PC-3 (cell line): ENCODE measurements at regions not wholly inside any gene's neighbourhood (a gene's known extent, or its start where the extent isn't known, plus 50 kb on each side); places are given as distances from the start of the nearest gene placed in this dataset.

Source experiments
- ATAC-seq: fragments of 200-7000 bp; cut with Tn5 transposase; 2 replicates; pipeline ENCODE4 v1.9.1; 2020; ENCODE audit warnings: mild to moderate bottlenecking, moderate library complexity
- BruUV-seq: library from RNA; stranded (reverse); fragments of 400-500 nt; replicated peaks from 2 replicates; lab custom pipeline; 2021; lab: Mats Ljungman, UMichigan
- CTCF ChIA-PET: fragments of 300-600 bp; sonication (Branson Sonifier 250); formaldehyde crosslinking; loops from one replicate; lab custom pipeline; 2022; ENCODE audit warnings: antibody characterized with exemption; lab: Charles Lee
- POLR2A ChIA-PET: fragments of 300-600 bp; sonication (Branson Sonifier 250); formaldehyde crosslinking; loops from one replicate; lab custom pipeline; 2022; ENCODE audit warnings: antibody characterized with exemption; ENCODE audit not compliant: unreplicated experiment; lab: Charles Lee
- DNase-seq: peaks from one replicate; pipeline ENCODE4 v3.0.0-alpha.2; 2015
- H2AFZ ChIP-seq: fragments of 300-600 bp; sonication (generic); 2 replicates; pipeline ENCODE4 v1.6.0; 2016; ENCODE audit warnings: antibody characterized with exemption, low read length
- H3F3A ChIP-seq: fragments of 300-600 bp; sonication (generic); one replicate; pipeline ENCODE4 v1.6.0; 2017; ENCODE audit warnings: antibody characterized with exemption, low read length, control low read depth, mild to moderate bottlenecking; ENCODE audit not compliant: unreplicated experiment
- H3K27ac ChIP-seq: fragments of 300-600 bp; sonication (generic); 2 replicates; pipeline ENCODE4 v1.5.1; 2016; ENCODE audit warnings: mild to moderate bottlenecking, low read length
- H3K27me3 ChIP-seq: fragments of 300-600 bp; sonication (generic); 2 replicates; pipeline ENCODE4 v1.6.1; 2016; ENCODE audit warnings: low read length, mixed read lengths
- H3K36me3 ChIP-seq: fragments of 300-600 bp; sonication (generic); 2 replicates; pipeline ENCODE4 v1.6.1; 2016; ENCODE audit warnings: low read depth, mixed run types, low read length, mixed read lengths
- H3K4me1 ChIP-seq: fragments of 300-600 bp; sonication (generic); 2 replicates; pipeline ENCODE4 v1.5.1; 2016; ENCODE audit warnings: low read length; ENCODE audit not compliant: insufficient read depth
- H3K4me2 ChIP-seq: fragments of 300-600 bp; sonication (generic); 2 replicates; pipeline ENCODE4 v1.6.0; 2016; ENCODE audit warnings: low read length
- H3K4me3 ChIP-seq: fragments of 300-600 bp; sonication (generic); 2 replicates; pipeline ENCODE4 v1.5.1; 2016; ENCODE audit warnings: mild to moderate bottlenecking, low read length, mixed read lengths
- H3K79me2 ChIP-seq: fragments of 300-600 bp; sonication (generic); 2 replicates; pipeline ENCODE4 v1.6.1; 2017; ENCODE audit warnings: low read length, mixed read lengths
- H3K9ac ChIP-seq: fragments of 300-600 bp; sonication (generic); 2 replicates; pipeline ENCODE4 v1.6.0; 2016; ENCODE audit warnings: mild to moderate bottlenecking, low read length
- H3K9me2 ChIP-seq: fragments of 300-600 bp; sonication (generic); replicated peaks from 2 replicates; pipeline ENCODE4 v1.6.1; 2016; ENCODE audit warnings: mixed run types, low read length, mixed read lengths
- H3K9me3 ChIP-seq: fragments of 300-600 bp; sonication (generic); 2 replicates; pipeline ENCODE4 v1.6.1; 2016; ENCODE audit warnings: low read length, mixed read lengths
- H4K20me1 ChIP-seq: fragments of 300-600 bp; sonication (generic); 2 replicates; pipeline ENCODE4 v1.6.1; 2016; ENCODE audit warnings: low read length, mixed read lengths
- EZH2 ChIP-seq: fragments of 300-600 bp; sonication (generic); IDR thresholded peaks from one replicate; pipeline ENCODE4 v1.6.1; 2017; ENCODE audit warnings: antibody characterized with exemption, mild to moderate bottlenecking, low read length; ENCODE audit not compliant: unreplicated experiment
- EZH2phosphoT487 ChIP-seq: fragments of 300-600 bp; sonication (generic); IDR thresholded peaks from 2 replicates; pipeline ENCODE4 v1.6.1; 2018; ENCODE audit warnings: mild to moderate bottlenecking, antibody characterized with exemption, low read length, borderline replicate concordance
- intact Hi-C: fragments of 100-400 bp; cut with micrococcal nuclease; formaldehyde crosslinking; loops from 2 replicates; pipeline ENCODE4 v1.9.0; 2023
- TF ChIP-seq, protein P1 (sequence below): fragments of 300-600 bp; sonication (generic); conservative IDR thresholded peaks from 2 replicates; pipeline ENCODE4 v1.5.1; 2017; ENCODE audit warnings: antibody characterized with exemption, low read depth, mild to moderate bottlenecking, low read length

DNA sequence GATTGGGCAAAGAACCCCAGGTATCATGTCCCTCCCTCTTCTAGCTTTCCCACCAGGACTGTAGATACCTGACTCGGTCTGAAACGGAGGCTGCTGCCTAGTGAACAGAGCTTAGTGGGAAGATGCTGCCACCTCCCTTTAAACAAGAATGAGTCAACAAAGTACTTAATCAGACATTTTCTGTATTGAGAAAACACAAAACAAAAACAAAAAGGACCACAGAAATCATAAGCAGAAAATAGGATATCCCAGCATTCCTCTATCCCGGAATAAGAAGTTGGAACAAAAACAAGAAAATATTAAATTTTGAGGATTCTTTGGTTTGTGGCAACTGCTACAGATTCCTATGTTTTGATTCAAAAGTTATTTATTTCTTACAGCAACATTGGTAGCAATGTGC, 51.7 kb upstream of the COL8A1 start:
- BruUV-seq, result no TSS peak
- POLR2A ChIA-PET, result no interaction called here

DNA sequence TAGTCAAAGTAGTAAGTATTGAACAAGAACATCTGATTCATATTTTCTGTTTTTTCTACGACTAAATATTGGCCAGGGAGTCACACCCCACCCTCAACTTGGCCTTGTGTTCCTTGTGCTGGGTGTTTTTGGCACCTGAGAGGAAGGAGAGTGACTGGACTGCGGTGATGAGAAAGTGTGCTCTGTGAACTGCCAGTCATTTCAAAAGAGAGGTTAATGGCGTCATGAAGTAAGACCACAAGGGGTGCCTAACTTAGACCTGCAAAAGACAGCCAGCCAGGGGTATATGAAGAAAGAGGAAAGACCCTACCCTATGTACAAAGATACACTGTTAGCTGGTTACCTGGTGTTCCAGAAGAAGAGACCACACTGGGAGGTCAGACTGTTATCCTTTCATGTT, 58.4 kb upstream of the COL8A1 start:
- intact Hi-C loops, result no loop called here

More for the DNA sequence above, 51.7 kb upstream of the COL8A1 start:
- intact Hi-C loops, result no loop called here
- Histone ChIP-seq H3K27me3 (no peaks in the 10 kb centered on the region), H3K9ac (no peak overlapping the region), H3K27ac (no peak overlapping the region), H3K4me3 (no peak overlapping the region), H3K9me3 (no peaks in the 10 kb centered on the region), H3K4me1 (no peaks in the 10 kb centered on the region), H3K79me2 (no peaks in the 10 kb centered on the region), H4K20me1 (no peaks in the 10 kb centered on the region), H3K9me2 (no peaks in the 10 kb centered on the region), H3F3A (no peaks in the 10 kb centered on the region), H3K36me3 (no peaks in the 10 kb centered on the region), H2AFZ (no peak overlapping the region), H3K4me2 (no peak overlapping the region)
- CTCF ChIA-PET, result no interaction called here
- ATAC-seq (no peak), DNase-seq (no peak)
- TF ChIP-seq EZH2phosphoT487, result no peak
- no peak for TF ChIP-seq EZH2
- TF ChIP-seq, protein P1, sequence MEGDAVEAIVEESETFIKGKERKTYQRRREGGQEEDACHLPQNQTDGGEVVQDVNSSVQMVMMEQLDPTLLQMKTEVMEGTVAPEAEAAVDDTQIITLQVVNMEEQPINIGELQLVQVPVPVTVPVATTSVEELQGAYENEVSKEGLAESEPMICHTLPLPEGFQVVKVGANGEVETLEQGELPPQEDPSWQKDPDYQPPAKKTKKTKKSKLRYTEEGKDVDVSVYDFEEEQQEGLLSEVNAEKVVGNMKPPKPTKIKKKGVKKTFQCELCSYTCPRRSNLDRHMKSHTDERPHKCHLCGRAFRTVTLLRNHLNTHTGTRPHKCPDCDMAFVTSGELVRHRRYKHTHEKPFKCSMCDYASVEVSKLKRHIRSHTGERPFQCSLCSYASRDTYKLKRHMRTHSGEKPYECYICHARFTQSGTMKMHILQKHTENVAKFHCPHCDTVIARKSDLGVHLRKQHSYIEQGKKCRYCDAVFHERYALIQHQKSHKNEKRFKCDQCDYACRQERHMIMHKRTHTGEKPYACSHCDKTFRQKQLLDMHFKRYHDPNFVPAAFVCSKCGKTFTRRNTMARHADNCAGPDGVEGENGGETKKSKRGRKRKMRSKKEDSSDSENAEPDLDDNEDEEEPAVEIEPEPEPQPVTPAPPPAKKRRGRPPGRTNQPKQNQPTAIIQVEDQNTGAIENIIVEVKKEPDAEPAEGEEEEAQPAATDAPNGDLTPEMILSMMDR, result no peak

DNA sequence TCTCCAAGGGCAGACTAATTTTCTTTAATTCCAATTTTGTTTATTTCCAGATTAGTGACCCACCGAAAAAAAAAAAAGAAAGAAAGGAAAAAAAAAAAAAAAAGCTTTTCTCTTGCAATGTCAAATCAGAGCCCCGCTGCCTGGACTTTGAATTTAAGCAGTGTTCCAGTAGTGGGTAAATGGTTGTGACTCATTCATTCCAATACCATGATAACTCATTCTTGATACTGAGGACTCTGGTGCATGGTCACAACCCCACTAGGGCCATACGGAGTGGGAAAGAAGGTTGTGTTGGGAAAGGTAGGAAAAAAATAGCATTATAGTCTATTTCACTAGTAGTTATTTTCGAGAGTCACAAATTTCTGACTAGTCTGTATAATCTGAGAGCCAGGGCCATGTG, 59.1 kb upstream of the COL8A1 start:
- Histone ChIP-seq H3K9me3 (no peaks in the 10 kb centered on the region), H3K27ac (no peak overlapping the region), H3K36me3 (no peaks in the 10 kb centered on the region), H3K9ac (no peak overlapping the region), H3K4me1 (no peaks in the 10 kb centered on the region), H3K27me3 (no peaks in the 10 kb centered on the region), H2AFZ (no peak overlapping the region), H3K4me3 (no peak overlapping the region), H3F3A (no peaks in the 10 kb centered on the region), H3K4me2 (no peak overlapping the region), H4K20me1 (no peaks in the 10 kb centered on the region), H3K9me2 (no peaks in the 10 kb centered on the region), H3K79me2 (no peaks in the 10 kb centered on the region)
- POLR2A ChIA-PET, result no interaction called here
- TF ChIP-seq, protein P1, result no peak
- TF ChIP-seq EZH2phosphoT487, result no peak
- CTCF ChIA-PET, result no interaction called here
- intact Hi-C loops, result no loop called here
- DNase-seq (peak; percentile 56), ATAC-seq (peak; percentile 54)
- no TSS peak for BruUV-seq

More for the DNA sequence above, 58.4 kb upstream of the COL8A1 start:
- no peaks in the 10 kb centered on the region for H3K79me2 ChIP-seq
- H3K9ac ChIP-seq, result no peak overlapping the region
- no peak overlapping the region for H3K27ac ChIP-seq
- H4K20me1 ChIP-seq, result no peaks in the 10 kb centered on the region
- no peaks in the 10 kb centered on the region for H3K9me2 ChIP-seq
- BruUV-seq, result no TSS peak
- H3K4me3 ChIP-seq, result no peak overlapping the region
- ChIA-PET POLR2A (no interaction called here), CTCF (no interaction called here)
- ATAC-seq (no peak), DNase-seq (no peak)
- no peaks in the 10 kb centered on the region for H3F3A ChIP-seq
- H2AFZ ChIP-seq, result no peak overlapping the region
- H3K9me3 ChIP-seq, result no peaks in the 10 kb centered on the region
- TF ChIP-seq EZH2phosphoT487 (no peak), EZH2 (no peak)
- TF ChIP-seq, protein P1, result no peak
- H3K4me2 ChIP-seq, result no peak overlapping the region
- no peaks in the 10 kb centered on the region for H3K27me3 ChIP-seq
- H3K36me3 ChIP-seq, result no peaks in the 10 kb centered on the region
- H3K4me1 ChIP-seq, result no peaks in the 10 kb centered on the region
